Adipose tissue (tissue), 3 donors: ENCODE measurements at regions not wholly inside any gene's neighbourhood (a gene's known extent, or its start where the extent isn't known, plus 50 kb on each side); places are given as distances from the start of the nearest gene placed in this dataset.
A peak's percentile ranks its signal among the peaks of the same experiment; 100 is the strongest.

Experiments used
- H3K27ac ChIP-seq: one replicate; pipeline ENCODE4 v1.5.1; 2013; ENCODE audit warnings: low read depth, low read length
- WGBS, 3 donors: extraction: QIAGEN DNeasy Blood & Tissue Kit; methylation state at CpG; one replicate each; pipeline ENCODE4 v1.1.7; 2013; 5-methylcytosine and 5-hydroxymethylcytosine counted together
- donor health status: healthy with polysubstance abuse.
- donor health status: Bipolar disorder and iron deficiency.
- donor health status: healthy.

GRCh38 chr11:10930972-10931760 lies 73.3 kb upstream of the ZBED5 start:
- H3K27ac ChIP-seq, result peak overlapping the region; percentile 65

GRCh38 chr11:10930224-10930971 lies 72.5 kb upstream of the ZBED5 start:
- peak overlapping the region; percentile 65 for H3K27ac ChIP-seq
- 7 to 8% (median 7%) methylated on average over 28 to 35 of the region's 35 CpGs for WGBS, 3 donors

More at GRCh38 chr11:10930972-10931760, 73.3 kb upstream of the ZBED5 start:
- WGBS, 3 donors, result 0% methylated on average over 61 to 69 of the region's 69 CpGs

- no peak overlapping the region for H3K27ac ChIP-seq
- WGBS, 3 donors, result 20 to 64% (median 48%) methylated on average over 1 of the region's 1 CpG
Observed at GRCh38 chr11:10927538-10927937, 69.7 kb upstream of the ZBED5 start.

GRCh38 chr11:10926801-10927211 lies 69.0 kb upstream of the ZBED5 start:
- H3K27ac ChIP-seq, result no peak overlapping the region

GRCh38 chr11:10925149-10925926 lies 67.5 kb upstream of the ZBED5 start:
- WGBS, 3 donors, result 90 to 93% (median 92%) methylated on average over 6 of the region's 6 CpGs
- H3K27ac ChIP-seq, result no peak overlapping the region

- no peak overlapping the region for H3K27ac ChIP-seq
Observed at GRCh38 chr11:10923882-10924281, 66.0 kb upstream of the ZBED5 start.

- no peak overlapping the region for H3K27ac ChIP-seq
- WGBS, 3 donors, result 62 to 87% (median 80%) methylated on average over 1 of the region's 1 CpG
Observed at GRCh38 chr11:10922892-10923291, 65.0 kb upstream of the ZBED5 start.

- H3K27ac ChIP-seq, result no peak overlapping the region
Observed at GRCh38 chr11:10920875-10921274, 63.0 kb upstream of the ZBED5 start.

GRCh38 chr11:10920205-10920604 lies 62.4 kb upstream of the ZBED5 start:
- no peak overlapping the region for H3K27ac ChIP-seq
- 32 to 79% (median 48%) methylated on average over 1 of the region's 1 CpG for WGBS, 3 donors

- 32 to 56% (median 39%) methylated on average over 1 of the region's 1 CpG for WGBS, 3 donors
- H3K27ac ChIP-seq, result no peak overlapping the region
Observed at GRCh38 chr11:10918698-10919097, 60.8 kb upstream of the ZBED5 start.

GRCh38 chr11:10918275-10918674 lies 60.4 kb upstream of the ZBED5 start:
- 35 to 100% (median 54%) methylated on average over 1 of the region's 1 CpG for WGBS, 3 donors
- no peak overlapping the region for H3K27ac ChIP-seq

- no peak overlapping the region for H3K27ac ChIP-seq
- WGBS, 3 donors, result 32 to 100% (median 51%) methylated on average over 1 of the region's 1 CpG
Observed at GRCh38 chr11:10917802-10918201, 59.9 kb upstream of the ZBED5 start.

- WGBS, 3 donors, result 0% methylated on average over 1 of the region's 1 CpG
Observed at GRCh38 chr11:10916665-10917064, 58.8 kb upstream of the ZBED5 start.

GRCh38 chr11:10914050-10914449 lies 56.2 kb upstream of the ZBED5 start:
- 78 to 91% (median 82%) methylated on average over 2 of the region's 2 CpGs for WGBS, 3 donors
- H3K27ac ChIP-seq, result no peak overlapping the region

More at GRCh38 chr11:10916665-10917064, 58.8 kb upstream of the ZBED5 start:
- H3K27ac ChIP-seq, result no peak overlapping the region

- WGBS, 3 donors, result 55 to 91% (median 71%) methylated on average over 1 of the region's 1 CpG
- no peak overlapping the region for H3K27ac ChIP-seq
Observed at GRCh38 chr11:10913075-10913474, 55.2 kb upstream of the ZBED5 start.

GRCh38 chr11:10911907-10912306 lies 54.1 kb upstream of the ZBED5 start:
- no peak overlapping the region for H3K27ac ChIP-seq
- 75 to 84% (median 82%) methylated on average over 7 of the region's 7 CpGs for WGBS, 3 donors

- H3K27ac ChIP-seq, result no peak overlapping the region
- WGBS, 3 donors, result 79 to 85% (median 83%) methylated on average over 8 of the region's 8 CpGs
Observed at GRCh38 chr11:10909141-10909883, 51.5 kb upstream of the ZBED5 start.

- no peak overlapping the region for H3K27ac ChIP-seq
- WGBS, 3 donors, result 74 to 92% (median 90%) methylated on average over 8 of the region's 8 CpGs
Observed at GRCh38 chr11:10908215-10908951, 50.5 kb upstream of the ZBED5 start.
